ENCODE measurements at regions not wholly inside any gene's neighbourhood (a gene's known extent, or its start where the extent isn't known, plus 50 kb on each side); places are given as distances from the start of the nearest gene placed in this dataset.
"Not testable (repeated sequence)": the region's sequence is repeated elsewhere in the genome, so short reads cannot be mapped to it uniquely, and the experiment has no call there.

DNA sequence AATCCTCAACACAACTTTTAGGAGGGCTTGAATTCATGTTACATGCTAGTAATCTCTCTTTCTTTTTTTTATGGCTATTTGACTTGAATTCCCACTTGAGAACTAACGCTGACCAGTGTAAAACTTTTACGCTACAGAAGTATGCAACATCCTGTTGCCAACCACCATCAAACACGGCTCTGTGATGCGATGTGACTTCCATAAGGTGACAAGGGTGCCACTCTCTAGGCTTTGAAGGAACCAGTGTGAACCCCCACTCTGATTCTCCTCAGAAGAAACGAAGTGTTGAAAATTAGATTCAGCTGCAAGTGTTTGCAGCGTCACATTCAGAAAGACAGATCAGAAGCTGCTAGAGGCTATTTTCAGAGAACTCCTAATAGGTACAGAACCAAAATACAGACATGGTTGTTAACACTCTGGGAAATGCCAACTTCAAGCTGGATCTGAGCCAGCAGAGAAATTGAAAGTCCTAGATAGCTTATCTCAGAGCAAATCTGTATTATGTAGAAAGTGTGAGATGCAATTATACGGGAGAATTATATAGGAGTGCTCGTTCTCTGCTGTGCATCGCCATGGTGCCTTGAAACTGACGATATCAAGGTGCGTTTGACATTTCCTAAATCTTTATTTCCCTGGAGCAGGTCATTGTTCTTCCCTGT, 271.2 kb downstream of the LPIN1 start:
- no peak for DNase-seq (ENCODE audit: extremely low read depth in 1 of 2, low read depth in 1 of 2)

DNA sequence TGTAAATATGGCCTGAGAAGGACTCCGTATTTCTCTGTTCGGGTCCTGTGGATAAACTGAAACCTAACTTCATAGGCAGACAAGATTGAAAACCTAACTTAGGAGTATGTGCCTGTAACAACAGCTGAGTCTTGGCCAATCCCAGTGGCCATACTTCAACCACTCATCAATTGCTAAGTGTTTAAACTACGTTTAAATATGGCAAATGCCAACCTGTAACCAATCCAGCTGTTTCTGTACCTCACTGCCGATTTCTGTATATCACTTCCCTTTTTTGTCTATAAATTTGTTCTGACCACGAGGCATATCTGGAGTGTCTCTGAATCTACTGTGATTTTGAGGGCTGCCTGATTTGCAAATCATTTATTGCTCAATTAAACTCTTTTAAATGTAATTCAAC, 272.3 kb downstream of the LPIN1 start:
- DNase-seq (ENCODE audit: extremely low read depth in 1 of 2, low read depth in 1 of 2) = not testable (repeated sequence)

GRCh38 chr2:12020833-12021469, 274.5 kb downstream of the LPIN1 start:
- DNase-seq (ENCODE audit: extremely low read depth in 1 of 2, low read depth in 1 of 2) = no peak

DNA sequence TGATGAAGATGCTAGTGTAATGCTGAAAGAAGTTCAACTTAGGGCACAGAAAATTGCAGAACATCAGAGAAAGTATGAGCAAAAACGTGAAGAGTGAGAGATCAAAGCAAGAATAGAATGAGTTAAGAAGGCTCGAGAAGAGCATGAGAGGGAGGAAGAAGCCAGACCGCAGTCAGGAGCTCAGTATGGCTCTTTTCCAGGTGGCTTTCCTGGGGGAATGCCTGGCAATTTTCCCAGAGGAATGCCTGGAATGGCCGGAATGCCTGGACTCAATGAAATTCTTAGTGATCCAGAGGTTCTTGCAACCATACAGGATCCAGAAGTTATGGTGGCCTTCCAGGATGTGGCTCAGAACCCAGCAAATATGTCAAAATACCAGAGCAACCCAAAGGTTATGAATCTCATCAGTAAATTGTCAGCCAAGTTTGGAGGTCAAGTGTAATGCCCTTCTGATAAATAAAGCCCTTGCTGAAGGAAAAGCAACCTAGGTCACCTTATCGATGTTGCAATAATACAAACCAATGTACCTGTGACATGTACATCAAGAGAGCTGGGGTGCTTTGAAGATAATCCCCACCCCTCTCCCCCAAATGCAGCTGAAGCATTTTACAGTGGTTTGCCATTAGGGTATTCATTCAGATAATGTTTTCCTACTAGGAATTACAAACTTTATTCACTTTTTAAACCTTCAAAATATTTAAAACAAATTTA, 277.9 kb downstream of the LPIN1 start:
- not testable (repeated sequence) for DNase-seq (ENCODE audit: extremely low read depth in 1 of 2, low read depth in 1 of 2)

- no peak for DNase-seq (ENCODE audit: extremely low read depth in 1 of 2, low read depth in 1 of 2)
Observed at GRCh38 chr2:12027136-12027535, 280.7 kb downstream of the LPIN1 start.

- no peak for DNase-seq (ENCODE audit: extremely low read depth in 1 of 2, low read depth in 1 of 2)
Observed at GRCh38 chr2:12031866-12032265, 285.4 kb downstream of the LPIN1 start.

GRCh38 chr2:12032398-12032797, 286.0 kb downstream of the LPIN1 start:
- DNase-seq (ENCODE audit: extremely low read depth in 1 of 2, low read depth in 1 of 2) = no peak

DNA sequence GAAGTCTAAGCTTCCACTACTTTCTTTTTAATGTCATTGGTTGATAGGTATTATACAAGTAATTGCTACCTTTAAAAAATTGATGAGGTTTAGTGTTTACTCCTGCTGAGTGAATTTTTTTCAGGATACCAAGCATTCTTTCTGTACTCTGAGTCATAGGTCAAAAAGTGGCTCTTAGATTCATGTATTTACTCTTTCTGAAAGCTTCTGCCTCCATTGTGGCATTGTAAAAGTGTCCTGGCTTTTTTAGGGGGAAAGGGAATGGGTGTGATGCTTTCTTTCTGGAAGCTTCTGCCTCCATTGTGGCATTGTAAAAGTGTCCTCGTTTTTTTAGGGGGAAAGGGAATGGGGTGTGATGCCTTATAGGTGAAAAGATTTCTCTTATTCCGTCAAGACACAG, 286.5 kb downstream of the LPIN1 start:
- DNase-seq (ENCODE audit: extremely low read depth in 1 of 2, low read depth in 1 of 2) = no peak

DNA sequence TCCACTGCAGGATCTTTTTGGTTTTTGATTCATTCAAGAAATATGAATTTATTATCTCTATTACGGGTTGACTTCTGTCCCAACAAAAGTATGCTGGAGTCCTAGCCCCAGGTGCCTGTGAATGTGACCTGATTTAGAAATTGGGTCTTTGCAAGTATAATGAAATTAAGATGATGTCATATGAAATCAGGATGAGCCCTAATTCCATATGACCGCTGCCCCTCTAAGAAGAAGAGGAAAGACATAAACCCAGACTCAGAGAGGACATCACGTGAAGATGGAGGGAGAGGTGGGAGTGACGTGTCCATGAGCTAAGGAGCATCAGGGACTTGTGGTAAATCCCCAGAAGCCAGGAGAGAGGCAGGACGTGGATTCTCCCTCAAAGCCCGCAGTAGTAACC, 287.1 kb downstream of the LPIN1 start:
- DNase-seq (ENCODE audit: extremely low read depth in 1 of 2, low read depth in 1 of 2) = no peak

DNA sequence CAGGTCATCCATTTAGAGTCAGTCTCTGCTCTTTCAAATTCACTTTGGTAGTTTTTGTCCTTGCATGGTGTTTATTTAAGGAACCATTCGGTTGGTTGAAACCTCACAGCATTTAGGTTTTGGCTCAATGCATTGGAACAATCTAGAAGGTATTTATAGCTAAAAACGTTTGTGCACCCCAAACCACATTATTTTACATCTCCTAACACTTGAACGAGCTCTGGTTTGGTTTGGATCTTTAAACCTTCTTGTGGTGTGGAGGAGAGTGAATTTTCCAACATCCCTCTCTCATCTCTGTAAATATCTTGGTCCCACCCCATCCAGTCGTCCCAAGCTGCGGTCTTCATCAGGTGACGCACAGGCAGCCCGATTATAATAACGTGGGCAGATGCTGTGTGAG, 287.9 kb downstream of the LPIN1 start:
- DNase-seq (ENCODE audit: extremely low read depth in 1 of 2, low read depth in 1 of 2) = no peak

- no peak for DNase-seq (ENCODE audit: extremely low read depth in 1 of 2, low read depth in 1 of 2)
Observed at GRCh38 chr2:12035029-12035720, 288.7 kb downstream of the LPIN1 start.

GRCh38 chr2:12035956-12036639, 289.7 kb downstream of the LPIN1 start:
- no peak for DNase-seq (ENCODE audit: extremely low read depth in 1 of 2, low read depth in 1 of 2)

DNA sequence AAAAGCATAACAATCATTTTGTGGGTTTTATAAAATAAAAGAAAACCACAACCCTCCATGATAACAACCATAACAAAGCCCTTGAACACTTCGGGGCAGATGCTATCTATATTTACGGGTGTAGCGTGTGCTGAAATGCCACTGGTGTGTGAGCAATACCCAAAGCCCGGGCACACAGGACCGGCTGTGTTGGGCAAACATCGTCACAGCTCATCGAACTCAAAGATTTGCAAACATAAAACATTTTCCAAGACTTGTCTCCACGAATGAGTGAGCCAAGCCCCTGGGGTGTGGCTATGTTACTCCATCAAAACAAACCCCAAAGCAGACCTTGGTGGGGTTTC, 290.2 kb downstream of the LPIN1 start:
- no peak for DNase-seq (ENCODE audit: extremely low read depth in 1 of 2, low read depth in 1 of 2)

GRCh38 chr2:12037301-12037700, 290.9 kb downstream of the LPIN1 start:
- DNase-seq (ENCODE audit: extremely low read depth in 1 of 2, low read depth in 1 of 2) = no peak

DNA sequence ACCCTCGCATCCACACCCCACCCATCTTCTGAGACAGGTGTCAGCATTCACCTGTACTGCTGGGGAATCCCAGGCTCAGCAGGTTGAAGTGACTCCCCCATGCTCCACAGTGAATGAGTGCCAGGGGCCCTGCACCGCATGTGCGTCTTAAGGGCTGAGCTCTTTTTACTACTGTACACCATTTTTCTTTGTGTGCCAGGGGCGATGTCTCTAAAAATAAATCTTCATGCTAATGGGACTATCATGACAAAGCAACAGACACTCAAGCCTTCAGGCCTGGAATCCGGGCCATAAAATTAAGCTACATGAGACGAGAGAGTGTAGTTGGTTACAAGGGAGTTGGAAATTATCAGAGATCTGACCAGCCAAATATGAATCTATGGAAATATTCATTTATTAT, 294.8 kb downstream of the LPIN1 start:
- DNase-seq (ENCODE audit: extremely low read depth in 1 of 2, low read depth in 1 of 2) = no peak

- DNase-seq (ENCODE audit: extremely low read depth in 1 of 2, low read depth in 1 of 2) = no peak
Observed at GRCh38 chr2:12043131-12043530, 296.7 kb downstream of the LPIN1 start.

DNA sequence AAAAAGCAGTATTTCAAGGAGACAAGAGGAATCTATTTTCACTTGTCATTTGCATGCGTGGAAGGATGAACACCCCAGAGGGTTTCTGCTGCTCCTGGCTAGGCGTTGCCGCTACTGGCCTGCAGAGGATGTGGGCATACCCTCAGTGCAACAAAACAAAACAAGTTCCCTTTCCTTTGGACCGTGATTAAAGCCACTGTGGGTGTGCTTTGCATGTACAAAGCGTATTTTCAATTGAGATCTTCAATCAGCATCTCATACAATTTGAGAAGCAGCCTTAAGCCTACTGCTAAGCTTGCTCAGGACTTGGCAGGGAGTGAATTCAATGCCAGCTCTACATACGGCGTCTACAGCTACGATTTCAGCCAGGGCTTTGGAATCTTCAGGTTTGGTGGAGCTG, 298.4 kb downstream of the LPIN1 start:
- DNase-seq (ENCODE audit: extremely low read depth in 1 of 2, low read depth in 1 of 2) = no peak

- DNase-seq (ENCODE audit: extremely low read depth in 1 of 2, low read depth in 1 of 2) = no peak
Observed at GRCh38 chr2:12045864-12046291, 299.4 kb downstream of the LPIN1 start.

GRCh38 chr2:12046641-12047040, 300.2 kb downstream of the LPIN1 start:
- no peak for DNase-seq (ENCODE audit: extremely low read depth in 1 of 2, low read depth in 1 of 2)

DNA sequence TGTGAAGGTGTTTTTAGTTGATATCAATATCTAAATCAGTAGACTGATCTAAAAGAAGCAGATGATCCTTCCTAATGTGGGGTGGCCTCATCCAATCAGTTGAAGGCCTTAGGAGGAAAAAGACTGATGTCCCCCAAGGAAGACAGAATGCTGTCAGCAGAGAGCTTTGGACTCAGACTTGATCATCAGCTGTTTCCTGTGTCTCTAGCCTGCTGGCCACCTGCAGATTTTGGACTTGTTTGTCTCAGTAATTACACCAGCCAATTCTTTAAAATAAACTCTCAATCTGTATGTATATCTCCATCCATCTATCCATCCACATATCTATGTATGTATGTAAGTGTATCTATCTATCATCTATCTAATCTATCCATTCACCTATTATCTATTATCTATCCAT, 301.3 kb downstream of the LPIN1 start:
- DNase-seq (ENCODE audit: extremely low read depth in 1 of 2, low read depth in 1 of 2) = no peak

- no peak for DNase-seq (ENCODE audit: extremely low read depth in 1 of 2, low read depth in 1 of 2)
Observed at GRCh38 chr2:12048550-12048949, 302.1 kb downstream of the LPIN1 start.
